ENCODE measurements at regions not wholly inside any gene's neighbourhood (a gene's known extent, or its start where the extent isn't known, plus 50 kb on each side); places are given as distances from the start of the nearest gene placed in this dataset.

GRCh38 chr16:86895606-86896005 lies 317.3 kb downstream of the FOXL1 start:
- TF ChIP-seq, protein P1, sequence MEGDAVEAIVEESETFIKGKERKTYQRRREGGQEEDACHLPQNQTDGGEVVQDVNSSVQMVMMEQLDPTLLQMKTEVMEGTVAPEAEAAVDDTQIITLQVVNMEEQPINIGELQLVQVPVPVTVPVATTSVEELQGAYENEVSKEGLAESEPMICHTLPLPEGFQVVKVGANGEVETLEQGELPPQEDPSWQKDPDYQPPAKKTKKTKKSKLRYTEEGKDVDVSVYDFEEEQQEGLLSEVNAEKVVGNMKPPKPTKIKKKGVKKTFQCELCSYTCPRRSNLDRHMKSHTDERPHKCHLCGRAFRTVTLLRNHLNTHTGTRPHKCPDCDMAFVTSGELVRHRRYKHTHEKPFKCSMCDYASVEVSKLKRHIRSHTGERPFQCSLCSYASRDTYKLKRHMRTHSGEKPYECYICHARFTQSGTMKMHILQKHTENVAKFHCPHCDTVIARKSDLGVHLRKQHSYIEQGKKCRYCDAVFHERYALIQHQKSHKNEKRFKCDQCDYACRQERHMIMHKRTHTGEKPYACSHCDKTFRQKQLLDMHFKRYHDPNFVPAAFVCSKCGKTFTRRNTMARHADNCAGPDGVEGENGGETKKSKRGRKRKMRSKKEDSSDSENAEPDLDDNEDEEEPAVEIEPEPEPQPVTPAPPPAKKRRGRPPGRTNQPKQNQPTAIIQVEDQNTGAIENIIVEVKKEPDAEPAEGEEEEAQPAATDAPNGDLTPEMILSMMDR (conservative IDR thresholded peaks at IDR 0.05; ENCODE audit: low read length), result no peak
- TF ChIP-seq EZH2phosphoT487 (IDR thresholded peaks at IDR 0.05; ENCODE audit: borderline replicate concordance, low read depth, low read length), result no peak

Data from OCI-LY7 (cell line).